T-cell (primary cell): ENCODE measurements at regions not wholly inside any gene's neighbourhood (a gene's known extent, or its start where the extent isn't known, plus 50 kb on each side); places are given as distances from the start of the nearest gene placed in this dataset.

ENCODE experiments used
- ATAC-seq, 4 experiments: fragments of 200-7000 bp in 3 of 4; fragments of 150-1000 bp in 1 of 4; cut with Tn5 transposase; replicated peaks in 1 of 4; 1 replicate in 3 of 4; 2 replicates in 1 of 4; pipeline ENCODE4 v1.10.0; 2021; ENCODE audit warnings: moderate library complexity in 3 of 4, mild to moderate bottlenecking in 2 of 4, moderate number of reproducible peaks in 1 of 4
- CTCF ChIA-PET, 2 donors: fragments of 300-600 bp; sonication (Branson Sonifier 250); formaldehyde crosslinking; loops; one replicate each; lab custom pipeline; 2022; ENCODE audit warnings: antibody characterized with exemption in 2 of 2; lab: Charles Lee
- POLR2A ChIA-PET, 2 donors: fragments of 300-600 bp; sonication (Branson Sonifier 250); formaldehyde crosslinking; loops; one replicate each; lab custom pipeline; 2022; ENCODE audit warnings: antibody characterized with exemption in 2 of 2; lab: Charles Lee
- DNase-seq, 35 experiments: peaks; one replicate each; pipeline versions ENCODE4 v3.0.0 to v3.0.0-alpha.2; 2013 to 2023
- H3K27ac ChIP-seq: one replicate; pipeline ENCODE4 v1.5.1; 2013; ENCODE audit warnings: low read length
- H3K27me3 ChIP-seq, 2 experiments: replicated peaks in 1 of 2; 1 replicate in 1 of 2; 2 replicates in 1 of 2; pipeline versions ENCODE4 v1.6.1 to v1.7.0; 2013; ENCODE audit warnings: low read length in 1 of 2, mixed read lengths in 1 of 2; ENCODE audit not compliant: control insufficient read depth in 2 of 2, insufficient read depth in 2 of 2; ENCODE audit errors: extremely low read depth in 1 of 2
- H3K36me3 ChIP-seq, 2 donors: 1 replicate in 1 of 2; 2 replicates in 1 of 2; pipeline versions ENCODE4 v1.6.1 to v1.7.0; 2013; ENCODE audit warnings: low read length in 1 of 2; ENCODE audit not compliant: control insufficient read depth in 2 of 2, insufficient read depth in 1 of 2; ENCODE audit errors: extremely low read depth in 1 of 2
- H3K4me1 ChIP-seq, 2 experiments: 1 replicate in 1 of 2; 2 replicates in 1 of 2; pipeline versions ENCODE4 v1.6.1 to v1.7.0; 2013; ENCODE audit warnings: low read length in 2 of 2, mixed read lengths in 1 of 2; ENCODE audit not compliant: insufficient read depth in 2 of 2, control insufficient read depth in 1 of 2; ENCODE audit errors: extremely low read depth in 1 of 2
- H3K4me3 ChIP-seq, 2 donors: 1 replicate in 1 of 2; 2 replicates in 1 of 2; pipeline versions ENCODE4 v1.5.1 to v1.7.0; 2013; ENCODE audit warnings: mild to moderate bottlenecking in 2 of 2, low read length in 1 of 2, moderate library complexity in 1 of 2; ENCODE audit not compliant: control insufficient read depth in 1 of 2; ENCODE audit errors: extremely low read depth in 1 of 2
- H3K9me3 ChIP-seq: 2 replicates; pipeline ENCODE4 v1.7.0; 2013
- H3K27ac Mint-ChIP-seq, 2 donors: one replicate each; pipeline ENCODE4 v1.8.0; 2020 to 2021; ENCODE audit warnings: mild to moderate bottlenecking in 2 of 2, mixed read lengths in 2 of 2
- H3K27me3 Mint-ChIP-seq, 2 donors: one replicate each; pipeline ENCODE4 v1.8.0; 2021 to 2022; ENCODE audit warnings: mixed read lengths in 2 of 2
- H3K36me3 Mint-ChIP-seq: one replicate; pipeline ENCODE4 v1.8.0; 2021; ENCODE audit warnings: mixed read lengths
- H3K4me1 Mint-ChIP-seq, 3 donors: one replicate each; pipeline ENCODE4 v1.8.0; 2020 to 2022; ENCODE audit warnings: mixed read lengths in 3 of 3, mild to moderate bottlenecking in 1 of 3
- H3K4me3 Mint-ChIP-seq, 3 donors: one replicate each; pipeline ENCODE4 v1.8.0; 2020 to 2022; ENCODE audit warnings: mild to moderate bottlenecking in 3 of 3, mixed read lengths in 3 of 3, moderate library complexity in 3 of 3
- H3K9me3 Mint-ChIP-seq, 3 donors: one replicate each; pipeline ENCODE4 v1.8.0; 2020 to 2022; ENCODE audit warnings: mixed read lengths in 3 of 3
- WGBS: methylation state at CpG from one replicate; pipeline ENCODE4 v1.1.5; 2013; ENCODE audit warnings: missing lambda C conversion rate; ENCODE audit not compliant: insufficient coverage; 5-methylcytosine and 5-hydroxymethylcytosine counted together

DNA sequence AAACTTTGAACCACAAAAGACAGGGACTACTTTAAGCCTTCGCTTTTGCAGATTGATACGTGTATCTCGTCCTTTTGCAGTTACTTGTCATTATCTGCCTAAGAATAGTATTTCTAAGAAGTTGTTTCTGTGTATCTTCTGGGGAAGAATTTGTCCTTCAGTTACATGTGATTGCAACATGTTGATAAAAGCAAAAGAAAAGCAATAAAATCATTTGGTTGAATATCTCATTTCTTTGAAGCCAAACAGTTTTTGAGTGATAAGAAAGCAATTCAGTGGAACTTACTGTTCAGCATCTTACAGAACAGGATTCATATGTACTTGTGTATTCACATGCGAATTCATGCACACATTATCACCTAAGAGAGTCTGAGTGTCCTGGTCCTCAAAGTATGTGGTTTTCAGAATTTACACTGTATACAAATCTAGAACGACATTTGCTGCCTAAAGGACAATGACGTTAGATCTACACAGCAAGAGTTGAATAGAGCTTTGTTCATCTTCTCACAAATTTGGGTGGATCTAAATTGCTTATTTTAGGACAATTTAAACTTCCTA is 66.7 kb upstream of the MRPS6 start:
- POLR2A ChIA-PET: no interaction called here
- H3K4me3 Mint-ChIP-seq: no peak overlapping the region
- CTCF ChIA-PET: no interaction called here

DNA sequence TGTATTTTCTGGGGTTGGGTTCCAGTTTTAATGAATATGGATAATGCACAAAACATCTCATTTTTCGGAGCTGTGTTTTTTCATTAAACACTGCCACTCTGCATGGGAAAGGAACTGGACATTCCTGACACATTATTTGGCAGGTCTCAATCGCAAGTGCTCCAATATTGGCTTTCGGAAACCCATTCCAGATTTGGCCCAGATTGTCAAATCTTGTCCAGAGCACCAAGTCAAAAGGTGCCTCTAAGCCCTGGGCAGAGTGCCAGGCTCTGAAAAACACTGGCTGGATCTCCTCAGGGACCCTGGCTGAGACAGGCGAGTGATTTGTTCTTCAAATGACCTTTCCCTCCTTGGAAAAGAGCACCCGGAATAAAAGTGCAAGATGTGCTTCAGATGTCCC is 68.4 kb upstream of the MRPS6 start:
- 94% methylated on average over 2 of the region's 5 CpGs for WGBS
- POLR2A ChIA-PET: no interaction called here
- CTCF ChIA-PET: no interaction called here

More for the DNA sequence above, 66.7 kb upstream of the MRPS6 start:
- Mint-ChIP-seq H3K36me3 (peaks cover 8% of the 10 kb centered on the region), H3K27ac (no peak overlapping the region), H3K9me3 (peaks cover 0 to 5% (median 5%) of the 10 kb centered on the region in 3 donors), H3K27me3 (no peaks in the 10 kb centered on the region), H3K4me1 (peaks cover 5 to 9% (median 8%) of the 10 kb centered on the region in 3 donors)
- Histone ChIP-seq H3K27me3 (no peaks in the 10 kb centered on the region), H3K4me3 (no peak overlapping the region), H3K4me1 (peaks cover 0 to 6% of the 10 kb centered on the region in 2 experiments), H3K27ac (no peak overlapping the region), H3K9me3 (peaks cover 3% of the 10 kb centered on the region), H3K36me3 (no peaks in the 10 kb centered on the region)
- no CpG with 5 or more reads among the region's 6 CpGs for WGBS
- DNase-seq (no peak), ATAC-seq (no peak)

DNA sequence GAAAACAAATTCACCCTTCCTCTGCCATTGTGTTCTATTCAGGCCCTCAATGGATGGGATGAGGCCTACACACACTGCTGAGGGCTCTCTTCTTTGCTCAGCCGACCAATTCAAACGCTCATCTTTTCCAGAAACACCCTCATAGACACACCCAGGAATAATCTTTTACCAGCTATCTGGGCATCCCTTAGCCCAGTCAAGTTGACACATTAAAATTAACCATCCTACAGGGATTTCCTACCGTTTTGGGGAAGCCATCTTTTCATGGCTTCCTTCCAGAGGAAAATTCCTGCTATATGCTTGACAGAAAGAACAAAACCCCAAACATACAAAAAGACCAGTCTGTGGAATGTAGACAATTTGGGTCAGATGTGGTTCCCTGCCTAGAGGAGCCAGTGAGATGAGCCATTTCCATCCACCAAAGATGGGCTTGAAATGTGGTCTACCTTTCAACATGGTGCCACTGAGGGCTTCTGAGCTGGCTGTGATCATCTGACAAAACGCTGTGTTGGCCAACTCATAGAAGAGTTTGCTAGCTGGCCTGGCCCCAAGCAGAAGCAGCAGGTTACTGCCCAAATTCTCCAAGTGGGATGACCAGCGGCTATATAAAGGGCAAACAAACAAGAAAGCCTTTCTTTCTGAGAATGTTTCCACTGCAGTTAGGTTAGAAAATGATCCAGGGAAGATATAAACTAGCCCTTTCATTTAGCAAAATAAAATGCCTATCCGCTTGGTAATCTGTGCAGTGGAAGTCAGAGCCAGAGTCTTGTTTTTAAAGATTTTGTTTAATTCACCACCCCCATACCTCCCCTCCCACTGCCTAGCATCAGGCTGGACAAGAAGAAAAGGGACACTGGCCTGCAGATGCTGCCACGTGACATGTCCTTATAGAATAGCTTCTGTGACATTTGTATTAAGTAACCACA is 69.1 kb upstream of the MRPS6 start:
- H3K4me3 Mint-ChIP-seq: no peak overlapping the region
- POLR2A ChIA-PET: no interaction called here

More for the DNA sequence above, 68.4 kb upstream of the MRPS6 start:
- Mint-ChIP-seq H3K9me3 (no peaks in the 10 kb centered on the region), H3K27me3 (no peaks in the 10 kb centered on the region), H3K27ac (no peak overlapping the region), H3K4me3 (no peak overlapping the region), H3K36me3 (peaks cover 3% of the 10 kb centered on the region), H3K4me1 (peaks cover 8 to 9% (median 9%) of the 10 kb centered on the region in 3 donors)
- no peak for DNase-seq
- Histone ChIP-seq H3K4me3 (no peak overlapping the region), H3K27ac (no peak overlapping the region), H3K9me3 (no peaks in the 10 kb centered on the region), H3K36me3 (no peaks in the 10 kb centered on the region), H3K4me1 (peaks cover 0 to 6% of the 10 kb centered on the region in 2 experiments), H3K27me3 (no peaks in the 10 kb centered on the region)
- no peak for ATAC-seq

DNA sequence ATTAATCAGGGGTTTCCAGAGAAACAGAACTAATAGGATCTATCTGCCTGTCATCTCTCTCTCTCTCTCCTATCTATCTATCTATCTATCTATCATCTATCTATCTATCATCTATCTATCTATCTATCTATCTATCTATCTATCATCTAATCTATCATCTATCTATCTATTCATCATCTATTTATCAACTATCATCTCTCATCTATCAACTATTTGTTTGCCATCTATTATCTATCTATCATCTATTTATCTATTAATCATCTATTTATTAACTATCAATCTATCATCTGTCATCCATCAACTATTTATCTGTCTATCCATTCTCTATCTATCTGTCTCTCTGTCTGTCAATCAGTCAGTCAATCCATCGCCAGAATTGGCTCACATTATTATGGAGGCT is 70.0 kb upstream of the MRPS6 start:
- peaks cover 12 to 19% (median 16%) of the 10 kb centered on the region in 3 donors for H3K4me1 Mint-ChIP-seq
- H3K4me3 Mint-ChIP-seq: no peak overlapping the region
- no peaks in the 10 kb centered on the region for H3K27me3 ChIP-seq
- no peak overlapping the region for H3K27ac Mint-ChIP-seq
- POLR2A ChIA-PET: interaction anchor here in 1 of 2 donors (0.5 kb wide), 1 partner anchor 622 kb away, joined by 5 read pairs; no protein-coding TSS in a partner anchor
- no peaks in the 10 kb centered on the region for H3K9me3 ChIP-seq
- H3K4me3 ChIP-seq: no peak overlapping the region
- no peaks in the 10 kb centered on the region for H3K36me3 ChIP-seq
- peaks cover 2 to 7% of the 10 kb centered on the region in 2 experiments for H3K4me1 ChIP-seq
- CTCF ChIA-PET: no interaction called here
- H3K9me3 Mint-ChIP-seq: no peaks in the 10 kb centered on the region
- no peak overlapping the region for H3K27ac ChIP-seq
- H3K36me3 Mint-ChIP-seq: no peaks in the 10 kb centered on the region
- no CpG with 5 or more reads among the region's 1 CpG for WGBS
- ATAC-seq (no peak), DNase-seq (no peak)
- H3K27me3 Mint-ChIP-seq: no peaks in the 10 kb centered on the region

More for the DNA sequence above, 69.1 kb upstream of the MRPS6 start:
- CTCF ChIA-PET: no interaction called here
- no peak overlapping the region for H3K27ac ChIP-seq
- H3K27me3 Mint-ChIP-seq: no peaks in the 10 kb centered on the region
- peaks cover 2% of the 10 kb centered on the region for H3K36me3 Mint-ChIP-seq
- ATAC-seq (no peak), DNase-seq (no peak)
- no peak overlapping the region for H3K4me3 ChIP-seq
- H3K9me3 Mint-ChIP-seq: no peaks in the 10 kb centered on the region
- no peaks in the 10 kb centered on the region for H3K9me3 ChIP-seq
- H3K27me3 ChIP-seq: no peaks in the 10 kb centered on the region
- no peaks in the 10 kb centered on the region for H3K36me3 ChIP-seq
- H3K27ac Mint-ChIP-seq: no peak overlapping the region
- H3K4me1 ChIP-seq: peaks cover 0 to 2% of the 10 kb centered on the region in 2 experiments
- peaks cover 12 to 15% (median 15%) of the 10 kb centered on the region in 3 donors for H3K4me1 Mint-ChIP-seq
- 97% methylated on average over 3 of the region's 7 CpGs for WGBS

DNA sequence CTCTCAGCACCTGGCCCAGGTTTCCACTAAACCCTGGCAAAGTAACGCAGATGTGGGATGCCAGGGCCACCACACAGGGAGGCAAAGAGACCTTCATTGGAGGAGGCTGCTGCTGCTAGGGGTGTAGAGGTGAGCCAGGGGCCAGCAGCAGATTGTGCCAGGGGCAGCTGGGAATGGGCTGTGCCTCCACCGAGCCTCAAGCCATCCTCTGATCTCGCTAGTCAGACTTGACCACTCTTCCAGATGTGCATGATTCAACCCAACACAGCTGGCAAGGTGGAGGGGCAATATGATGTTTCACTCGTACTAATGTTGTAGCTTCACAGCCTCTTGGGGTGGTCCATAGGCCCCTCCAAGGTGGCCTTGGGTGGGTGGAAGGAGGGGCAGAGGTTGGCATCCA is 73.0 kb upstream of the MRPS6 start:
- ChIA-PET CTCF (no interaction called here), POLR2A (no interaction called here)
- H3K27ac Mint-ChIP-seq: no peak overlapping the region
- peaks cover 9% of the 10 kb centered on the region for H3K36me3 Mint-ChIP-seq
- no peaks in the 10 kb centered on the region for H3K9me3 ChIP-seq
- no peaks in the 10 kb centered on the region for H3K27me3 Mint-ChIP-seq
- no peak overlapping the region for H3K4me3 ChIP-seq
- peaks cover 0 to 3% of the 10 kb centered on the region in 2 donors for H3K36me3 ChIP-seq
- peaks cover 19 to 30% (median 24%) of the 10 kb centered on the region in 3 donors for H3K4me1 Mint-ChIP-seq
- H3K4me3 Mint-ChIP-seq: no peak overlapping the region
- no peak overlapping the region for H3K27ac ChIP-seq
- DNase-seq (no peak), ATAC-seq (no peak)
- H3K9me3 Mint-ChIP-seq: peaks cover 4 to 7% (median 5%) of the 10 kb centered on the region in 3 donors
- 100% methylated on average over 3 of the region's 4 CpGs for WGBS
- peaks cover 7 to 11% of the 10 kb centered on the region in 2 experiments for H3K4me1 ChIP-seq
- no peaks in the 10 kb centered on the region for H3K27me3 ChIP-seq

DNA sequence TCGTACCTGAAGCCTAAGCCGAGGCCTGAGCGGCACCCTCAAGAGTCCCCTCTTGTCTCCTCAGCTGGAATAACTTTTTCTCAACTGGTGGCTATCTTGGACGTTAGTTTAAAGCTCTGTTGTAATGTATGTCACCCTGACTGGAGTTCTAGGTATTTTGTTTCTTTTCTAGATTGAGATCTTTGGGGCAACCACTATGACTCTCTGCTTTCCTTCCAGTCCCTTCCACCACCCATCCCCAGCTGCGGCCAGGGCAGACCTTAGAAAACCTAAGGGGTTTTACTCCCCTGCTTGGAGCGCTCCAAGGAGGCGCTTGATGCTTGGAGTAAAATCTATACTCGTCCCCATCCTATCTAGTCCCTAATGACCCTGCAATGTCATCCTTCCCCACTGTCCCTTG is 74.6 kb upstream of the MRPS6 start:
- Mint-ChIP-seq H3K4me3 (no peak overlapping the region), H3K27ac (peak overlapping the region; percentile 69 to 73), H3K36me3 (peaks cover 9% of the 10 kb centered on the region), H3K9me3 (peaks cover 4 to 9% (median 5%) of the 10 kb centered on the region in 3 donors), H3K4me1 (peaks cover 23 to 34% (median 28%) of the 10 kb centered on the region in 3 donors), H3K27me3 (no peaks in the 10 kb centered on the region)
- DNase-seq (no peak), ATAC-seq (peak in 2 of 4 experiments; percentile 15 to 16)
- Histone ChIP-seq H3K36me3 (peaks cover 0 to 3% of the 10 kb centered on the region in 2 donors), H3K27ac (no peak overlapping the region), H3K27me3 (no peaks in the 10 kb centered on the region), H3K4me3 (no peak overlapping the region), H3K9me3 (no peaks in the 10 kb centered on the region), H3K4me1 (peaks cover 7 to 11% of the 10 kb centered on the region in 2 experiments)
- 97% methylated on average over 6 of the region's 8 CpGs for WGBS
- ChIA-PET CTCF (no interaction called here), POLR2A (no interaction called here)
